NCI-H1930 (cell line): ENCODE measurements at regions not wholly inside any gene's neighbourhood (a gene's known extent, or its start where the extent isn't known, plus 50 kb on each side); places are given as distances from the start of the nearest gene placed in this dataset.
"Not testable (repeated sequence)": the region's sequence is repeated elsewhere in the genome, so short reads cannot be mapped to it uniquely, and the experiment has no call there.

ENCODE experiments used
- DNase-seq, 2 experiments: peaks; one replicate each; lab custom pipeline; 2025; lab: John Stamatoyannopoulos, UW

- DNase-seq = no peak
These were observed 126.7 kb upstream of the BTG1 start for GRCh38 chr12:92272061-92272964.

- no peak for DNase-seq
These were observed 125.7 kb upstream of the BTG1 start for GRCh38 chr12:92271341-92271740.

- DNase-seq = no peak
These were observed 124.9 kb upstream of the BTG1 start for GRCh38 chr12:92270521-92270920.

- no peak for DNase-seq
These were observed 123.3 kb upstream of the BTG1 start for GRCh38 chr12:92268946-92269345.

- DNase-seq = no peak
These were observed 116.0 kb upstream of the BTG1 start for GRCh38 chr12:92261692-92262091.

- no peak for DNase-seq
These were observed 115.4 kb upstream of the BTG1 start for GRCh38 chr12:92261071-92261470.

GRCh38 chr12:92259696-92260251 lies 114.1 kb upstream of the BTG1 start:
- no peak for DNase-seq

- DNase-seq = no peak
These were observed 113.6 kb upstream of the BTG1 start for GRCh38 chr12:92259291-92259690.

- no peak for DNase-seq
These were observed 111.6 kb upstream of the BTG1 start for GRCh38 chr12:92257261-92257660.

- no peak for DNase-seq
These were observed 110.1 kb upstream of the BTG1 start for GRCh38 chr12:92255741-92256140.

- DNase-seq = no peak
These were observed 107.7 kb upstream of the BTG1 start for GRCh38 chr12:92253301-92253700.

GRCh38 chr12:92248977-92249376 lies 103.3 kb upstream of the BTG1 start:
- no peak for DNase-seq

GRCh38 chr12:92244036-92244435 lies 98.4 kb upstream of the BTG1 start:
- no peak for DNase-seq

- no peak for DNase-seq
These were observed 97.3 kb upstream of the BTG1 start for GRCh38 chr12:92242907-92243306.

- no peak for DNase-seq
These were observed 92.3 kb upstream of the BTG1 start for GRCh38 chr12:92237762-92238523.

- DNase-seq = no peak
These were observed 91.6 kb upstream of the BTG1 start for GRCh38 chr12:92237262-92237661.

GRCh38 chr12:92235703-92236472 lies 90.2 kb upstream of the BTG1 start:
- DNase-seq = no peak

- no peak for DNase-seq
These were observed 88.9 kb upstream of the BTG1 start for GRCh38 chr12:92234533-92234932.

GRCh38 chr12:92233346-92234015 lies 87.8 kb upstream of the BTG1 start:
- no peak for DNase-seq

GRCh38 chr12:92232371-92232932 lies 86.8 kb upstream of the BTG1 start:
- DNase-seq = not testable (repeated sequence)

GRCh38 chr12:92231945-92232344 lies 86.3 kb upstream of the BTG1 start:
- not testable (repeated sequence) for DNase-seq
